IMR-90 (cell line): ENCODE measurements at regions not wholly inside any gene's neighbourhood (a gene's known extent, or its start where the extent isn't known, plus 50 kb on each side); places are given as distances from the start of the nearest gene placed in this dataset.

Experiments
- ATAC-seq: fragments of 200-7000 bp; cut with Tn5 transposase; 2 replicates; pipeline ENCODE4 v1.9.1; 2020; ENCODE audit warnings: low read depth, mild to moderate bottlenecking, moderate library complexity
- BruUV-seq: library from RNA; stranded (reverse); fragments of 400-500 nt; replicated peaks from 2 replicates; lab custom pipeline; 2021; lab: Mats Ljungman, UMichigan
- CTCF ChIA-PET: fragments of 300-600 bp; formaldehyde crosslinking; extraction: SDS; loops from one replicate; lab custom pipeline; 2021; ENCODE audit warnings: antibody characterized with exemption; lab: Yijun Ruan, JAX
- POLR2A ChIA-PET: fragments of 300-600 bp; sonication (Branson Sonifier 250); formaldehyde crosslinking; loops from one replicate; lab custom pipeline; 2022; ENCODE audit warnings: antibody characterized with exemption; ENCODE audit not compliant: unreplicated experiment; lab: Charles Lee
- DNase-seq: peaks from one replicate; pipeline ENCODE4 v3.0.0; 2013
- H2AFZ ChIP-seq: replicated peaks from 2 replicates; pipeline ENCODE3; 2013; ENCODE audit warnings: low read length, mild to moderate bottlenecking; ENCODE audit not compliant: poor library complexity
- H2AK5ac ChIP-seq: 2 replicates; pipeline ENCODE4 v1.6.1; 2013; ENCODE audit warnings: low read depth, low read length, inconsistent platforms
- H2AK9ac ChIP-seq: replicated peaks from 2 replicates; pipeline ENCODE3; 2013; ENCODE audit warnings: mild to moderate bottlenecking, low read depth, low read length, moderate library complexity; ENCODE audit not compliant: poor library complexity
- H2BK120ac ChIP-seq: 2 replicates; pipeline ENCODE4 v1.6.1; 2013; ENCODE audit warnings: low read depth, low read length, inconsistent platforms
- H2BK15ac ChIP-seq: 3 replicates; pipeline ENCODE4 v1.6.1; 2013; ENCODE audit warnings: low read depth, low read length, inconsistent platforms
- H2BK20ac ChIP-seq: 2 replicates; pipeline ENCODE4 v1.6.1; 2013; ENCODE audit warnings: low read depth, mild to moderate bottlenecking, inconsistent platforms, low read length, moderate library complexity
- H2BK5ac ChIP-seq: 2 replicates; pipeline ENCODE4 v1.6.1; 2013; ENCODE audit warnings: mild to moderate bottlenecking, low read depth, low read length, inconsistent platforms; ENCODE audit not compliant: poor library complexity, severe bottlenecking
- H3K14ac ChIP-seq: replicated peaks from 2 replicates; pipeline ENCODE4 v1.6.1; 2013; ENCODE audit warnings: low read depth, low read length, inconsistent platforms
- H3K18ac ChIP-seq: 2 replicates; pipeline ENCODE4 v1.6.1; 2013; ENCODE audit warnings: low read depth, low read length, control low read depth
- H3K23ac ChIP-seq: 2 replicates; pipeline ENCODE4 v1.6.1; 2013; ENCODE audit warnings: low read depth, low read length, inconsistent platforms
- H3K27ac ChIP-seq: 2 replicates; pipeline ENCODE4 v1.5.1; 2013; ENCODE audit warnings: mild to moderate bottlenecking, control low read depth, low read length; ENCODE audit not compliant: insufficient read depth
- H3K27me3 ChIP-seq: 2 replicates; pipeline ENCODE4 v1.6.1; 2013; ENCODE audit warnings: low read length; ENCODE audit not compliant: control insufficient read depth, insufficient read depth
- H3K36me3 ChIP-seq: 2 replicates; pipeline ENCODE4 v1.6.1; 2013; ENCODE audit warnings: low read length, mixed read lengths; ENCODE audit not compliant: control insufficient read depth, insufficient read depth
- H3K4ac ChIP-seq: 2 replicates; pipeline ENCODE4 v1.6.1; 2013; ENCODE audit warnings: low read depth, low read length, inconsistent platforms
- H3K4me1 ChIP-seq: 2 replicates; pipeline ENCODE4 v1.6.1; 2013; ENCODE audit warnings: low read length, mixed read lengths; ENCODE audit not compliant: control insufficient read depth, insufficient read depth
- H3K4me2 ChIP-seq: 2 replicates; pipeline ENCODE4 v1.6.1; 2013; ENCODE audit warnings: low read depth, mild to moderate bottlenecking, control low read depth, low read length, moderate library complexity
- H3K4me3 ChIP-seq: 2 replicates; pipeline ENCODE4 v1.5.1; 2013; ENCODE audit warnings: low read depth, mild to moderate bottlenecking, control low read depth, low read length, moderate library complexity; ENCODE audit not compliant: insufficient read depth
- H3K56ac ChIP-seq: 2 replicates; pipeline ENCODE4 v1.6.1; 2013; ENCODE audit warnings: low read length, inconsistent platforms; ENCODE audit not compliant: insufficient read depth; ENCODE audit errors: extremely low read depth
- H3K79me1 ChIP-seq, 2 experiments: 2 replicates each; pipeline ENCODE4 v1.6.1; 2013; ENCODE audit warnings: low read length in 2 of 2, inconsistent platforms in 1 of 2, low read depth in 1 of 2
- H3K9ac ChIP-seq: 2 replicates; pipeline ENCODE4 v1.6.1; 2013; ENCODE audit warnings: low read depth, low read length, control low read depth
- H3K9me1 ChIP-seq: 2 replicates; pipeline ENCODE4 v1.6.1; 2013; ENCODE audit warnings: low read length, inconsistent platforms; ENCODE audit not compliant: insufficient read depth
- H3K9me3 ChIP-seq: 2 replicates; pipeline ENCODE4 v1.6.1; 2013; ENCODE audit warnings: low read length; ENCODE audit not compliant: control insufficient read depth, insufficient read depth
- H4K20me1 ChIP-seq: 2 replicates; pipeline ENCODE4 v1.6.1; 2013; ENCODE audit warnings: low read length, inconsistent platforms; ENCODE audit not compliant: insufficient read depth
- H4K5ac ChIP-seq: 2 replicates; pipeline ENCODE4 v1.6.1; 2013; ENCODE audit warnings: mild to moderate bottlenecking, low read depth, low read length, control low read depth
- H4K8ac ChIP-seq, 2 experiments: 2 replicates each; pipeline ENCODE4 v1.6.1; 2013; ENCODE audit warnings: low read depth in 2 of 2, low read length in 2 of 2, control low read depth in 1 of 2, inconsistent platforms in 1 of 2
- H4K91ac ChIP-seq: 2 replicates; pipeline ENCODE4 v1.6.1; 2013; ENCODE audit warnings: low read depth, low read length, inconsistent platforms; ENCODE audit not compliant: insufficient read depth
- CEBPB ChIP-seq: IDR thresholded peaks from 2 replicates; pipeline ENCODE4 v1.6.1; 2012; ENCODE audit warnings: low read depth, low read length, improper control_type of control experiment
- MXI1 ChIP-seq: IDR thresholded peaks from 2 replicates; pipeline ENCODE4 v1.6.1; 2012; ENCODE audit warnings: low read depth, mild to moderate bottlenecking, low read length, moderate library complexity, borderline replicate concordance
- NFE2L2 ChIP-seq: fragments of 150-350 bp; IDR thresholded peaks from 2 replicates; pipeline ENCODE4 v1.6.1; 2016; ENCODE audit warnings: low read depth, mild to moderate bottlenecking, low read length
- POLR2A ChIP-seq: IDR thresholded peaks from 2 replicates; pipeline ENCODE4 v1.6.1; 2012; ENCODE audit warnings: mild to moderate bottlenecking, low read depth, low read length
- WGBS, 2 experiments: methylation state at CpG; one replicate each; pipeline versions ENCODE4 v1.1.5 to v1.1.7; 2013; ENCODE audit warnings: missing lambda C conversion rate in 2 of 2; ENCODE audit not compliant: insufficient read length in 1 of 2; ENCODE audit errors: extremely low coverage in 2 of 2; 5-methylcytosine and 5-hydroxymethylcytosine counted together
- dilution Hi-C: fragments of 300-500 bp; cut with HindIII; formaldehyde crosslinking; loops from one replicate; pipeline ENCODE4 v1.14.3; 2018; ENCODE audit warnings: low sequenced_read_pairs; ENCODE audit not compliant: unreplicated experiment
- in situ Hi-C: fragments of 300-500 bp; cut with MboI; formaldehyde crosslinking; loops from 3 replicates; pipeline ENCODE4 v1.14.3; 2019; ENCODE audit warnings: low sequenced_read_pairs, inconsistent platforms, mixed read lengths
- intact Hi-C: fragments of 100-400 bp; cut with micrococcal nuclease; formaldehyde crosslinking; loops from 2 replicates; pipeline ENCODE4 v1.10.0; 2022

GRCh38 chr2:43081131-43081765 is 145.2 kb downstream of the ZFP36L2 start:
- peak overlapping the region; percentile 41; the same call in 1 of the 2 replicates for H3K14ac ChIP-seq
- peaks cover 0 to 42% of the 10 kb centered on the region in 2 experiments; a peak in 2 of 4 replicates for H3K79me1 ChIP-seq
- H3K4ac ChIP-seq: peak overlapping the region; percentile 100
- BruUV-seq: no TSS peak
- H3K9me1 ChIP-seq: peaks cover 59% of the 10 kb centered on the region
- dilution Hi-C loops (no loop called here), intact Hi-C loops (no loop called here), in situ Hi-C loops (no loop called here)
- peak overlapping the region; percentile 71 for H3K18ac ChIP-seq
- no peak overlapping the region for H3K56ac ChIP-seq
- peak overlapping the region; percentile 100 for H2AK5ac ChIP-seq
- H3K27me3 ChIP-seq: no peaks in the 10 kb centered on the region
- no peaks in the 10 kb centered on the region for H4K20me1 ChIP-seq
- H3K9me3 ChIP-seq: no peaks in the 10 kb centered on the region
- H3K9ac ChIP-seq: no peak overlapping the region
- POLR2A ChIA-PET: no interaction called here
- peak overlapping the region; percentile 89 for H2BK15ac ChIP-seq
- DNase-seq (no peak), ATAC-seq (no peak)
- H3K4me3 ChIP-seq: no peak overlapping the region
- peak overlapping the region; percentile 23 for H4K5ac ChIP-seq
- peak overlapping the region; percentile 94 to 95; a peak in 2 of 4 replicates for H4K8ac ChIP-seq
- H3K4me2 ChIP-seq: no peak overlapping the region
- peak overlapping the region; percentile 75 for H2BK20ac ChIP-seq
- H3K4me1 ChIP-seq: peaks cover 55% of the 10 kb centered on the region
- H3K27ac ChIP-seq: peak overlapping the region; percentile 93
- H3K23ac ChIP-seq: no peak overlapping the region
- H2AFZ ChIP-seq: no peak overlapping the region
- peak overlapping the region; percentile 99 for H2BK5ac ChIP-seq
- H3K36me3 ChIP-seq: no peaks in the 10 kb centered on the region
- H2BK120ac ChIP-seq: peak overlapping the region; percentile 100
- H2AK9ac ChIP-seq: no peak overlapping the region
- TF ChIP-seq NFE2L2: no peak
- TF ChIP-seq CEBPB: no peak
- TF ChIP-seq MXI1: no peak
- no peak for TF ChIP-seq POLR2A
- H4K91ac ChIP-seq: peak overlapping the region; percentile 100
- no CpG with 5 or more reads among the region's 5 CpGs for WGBS, 2 experiments
- CTCF ChIA-PET: no interaction called here
